Effector memory CD8-positive, alpha-beta T cell (primary cell): ENCODE measurements at regions not wholly inside any gene's neighbourhood (a gene's known extent, or its start where the extent isn't known, plus 50 kb on each side); places are given as distances from the start of the nearest gene placed in this dataset.
"Not testable (repeated sequence)": the region's sequence is repeated elsewhere in the genome, so short reads cannot be mapped to it uniquely, and the experiment has no call there.

Source experiments
- ATAC-seq: fragments of 150-1000 bp; cut with Tn5 transposase; replicated peaks from 2 replicates; pipeline ENCODE4 v1.10.0; 2021; ENCODE audit warnings: mild to moderate bottlenecking, moderate library complexity
- DNase-seq, 3 experiments: peaks; one replicate each; pipeline ENCODE4 v3.0.0; 2021
- H3K27ac Mint-ChIP-seq, 2 donors: one replicate each; pipeline ENCODE4 v1.8.0; 2022; ENCODE audit warnings: mild to moderate bottlenecking in 2 of 2, mixed read lengths in 2 of 2, moderate library complexity in 2 of 2
- H3K27me3 Mint-ChIP-seq, 2 donors: one replicate each; pipeline ENCODE4 v1.8.0; 2022; ENCODE audit warnings: mixed read lengths in 2 of 2
- H3K36me3 Mint-ChIP-seq: one replicate; pipeline ENCODE4 v1.8.0; 2022; ENCODE audit warnings: mild to moderate bottlenecking, moderate library complexity, mixed read lengths; ENCODE audit not compliant: insufficient read depth
- H3K4me1 Mint-ChIP-seq, 2 donors: one replicate each; pipeline ENCODE4 v1.8.0; 2022; ENCODE audit warnings: low read depth in 2 of 2, mixed read lengths in 2 of 2
- H3K4me3 Mint-ChIP-seq, 2 donors: one replicate each; pipeline ENCODE4 v1.8.0; 2022; ENCODE audit warnings: mild to moderate bottlenecking in 2 of 2, mixed read lengths in 2 of 2, moderate library complexity in 2 of 2
- H3K9me3 Mint-ChIP-seq, 2 donors: one replicate each; pipeline ENCODE4 v1.8.0; 2022; ENCODE audit warnings: mixed read lengths in 2 of 2

DNA sequence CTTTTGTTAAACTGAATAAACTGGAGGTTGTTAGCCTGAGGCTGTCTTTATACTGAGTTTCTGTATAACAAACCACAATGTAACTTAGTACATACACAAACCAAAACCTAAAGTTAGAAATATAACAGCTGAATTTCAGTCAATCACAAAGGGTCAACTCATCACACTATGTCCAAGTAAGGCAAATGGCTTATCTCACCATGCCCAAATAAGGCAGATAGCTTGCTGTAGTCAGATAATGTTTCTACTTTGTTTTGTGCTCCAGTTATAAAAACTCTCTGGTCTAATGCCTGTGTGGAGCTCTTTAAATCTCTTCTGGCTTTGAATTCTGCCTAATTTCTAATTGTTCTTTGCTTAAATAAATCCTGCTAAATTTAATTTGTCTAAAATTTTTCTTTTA, 1323.4 kb upstream of the ATXN8OS start:
- Mint-ChIP-seq H3K9me3 (peaks cover 0 to 1% of the 10 kb centered on the region in 2 donors), H3K4me1 (no peaks in the 10 kb centered on the region), H3K27me3 (no peaks in the 10 kb centered on the region), H3K4me3 (no peak overlapping the region), H3K36me3 (no peaks in the 10 kb centered on the region), H3K27ac (no peak overlapping the region)
- DNase-seq (no peak), ATAC-seq (no peak)

DNA sequence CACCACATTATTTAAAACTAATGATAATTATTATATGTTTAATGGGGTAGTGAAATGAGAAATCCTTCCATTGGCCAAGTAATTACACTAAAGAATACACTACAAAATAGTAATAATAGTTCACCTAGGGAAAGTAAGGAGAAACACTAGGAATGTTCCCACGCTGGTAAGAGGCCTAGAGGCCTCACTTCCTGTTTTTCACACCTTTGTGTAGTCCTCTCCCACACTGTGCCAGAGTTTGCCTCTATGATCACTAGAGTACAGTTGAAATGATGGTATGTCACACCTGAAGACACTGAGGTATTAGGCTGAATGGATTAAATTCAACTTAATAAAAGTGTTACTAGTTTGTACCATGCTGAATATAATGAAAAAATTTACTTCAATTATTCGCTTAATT, 1348.0 kb upstream of the ATXN8OS start:
- Mint-ChIP-seq H3K27me3 (no peaks in the 10 kb centered on the region), H3K4me3 (no peak overlapping the region), H3K9me3 (peaks cover 0 to 2% of the 10 kb centered on the region in 2 donors), H3K4me1 (no peaks in the 10 kb centered on the region), H3K27ac (no peak overlapping the region), H3K36me3 (peaks cover 2% of the 10 kb centered on the region)
- DNase-seq = no peak
- ATAC-seq = no peak

DNA sequence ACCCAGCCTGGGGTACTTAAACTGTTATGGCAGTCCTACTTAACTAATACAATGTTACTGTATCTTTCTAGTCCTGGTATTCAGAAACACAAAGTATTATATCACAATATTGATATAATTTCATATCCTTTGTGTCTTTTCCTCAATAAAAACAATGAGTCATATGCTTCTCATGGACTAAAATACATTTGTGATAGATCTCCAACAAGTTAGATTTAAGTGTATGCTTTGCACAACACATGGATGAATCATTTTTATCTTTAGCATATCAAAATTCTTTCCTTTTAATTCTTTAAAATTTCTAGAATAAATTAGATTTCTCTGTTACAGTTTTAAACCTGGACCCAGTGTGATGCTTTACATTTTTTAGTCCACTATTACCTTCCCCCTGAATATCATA, 1357.8 kb upstream of the ATXN8OS start:
- ATAC-seq (no peak), DNase-seq (no peak)
- Mint-ChIP-seq H3K36me3 (no peaks in the 10 kb centered on the region), H3K4me1 (no peaks in the 10 kb centered on the region), H3K27me3 (no peaks in the 10 kb centered on the region), H3K9me3 (peaks cover 7 to 19% of the 10 kb centered on the region in 2 donors), H3K4me3 (no peak overlapping the region), H3K27ac (no peak overlapping the region)

DNA sequence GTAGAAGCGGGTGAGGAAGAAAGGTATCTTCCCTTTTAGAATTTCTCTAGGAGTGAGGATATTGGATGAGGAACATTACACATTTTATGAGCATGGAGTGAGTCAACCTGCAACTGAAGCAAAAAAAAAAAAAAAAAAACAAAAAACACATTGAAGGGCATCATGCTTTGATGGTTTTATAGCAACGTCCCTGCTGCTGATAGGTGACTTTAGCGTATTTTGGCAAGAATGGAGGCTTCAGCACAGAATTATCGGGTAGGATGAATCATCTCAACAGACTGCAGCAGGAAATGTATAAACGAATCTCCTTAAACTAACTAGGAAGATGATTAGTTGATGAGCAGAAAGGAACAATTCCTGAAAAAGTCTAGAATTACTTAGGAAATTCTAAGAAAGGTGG, 1359.6 kb upstream of the ATXN8OS start:
- Mint-ChIP-seq H3K4me1 (no peaks in the 10 kb centered on the region), H3K36me3 (no peaks in the 10 kb centered on the region), H3K27me3 (no peaks in the 10 kb centered on the region), H3K4me3 (no peak overlapping the region), H3K27ac (no peak overlapping the region), H3K9me3 (peaks cover 6 to 11% of the 10 kb centered on the region in 2 donors)
- ATAC-seq (no peak), DNase-seq (no peak)

DNA sequence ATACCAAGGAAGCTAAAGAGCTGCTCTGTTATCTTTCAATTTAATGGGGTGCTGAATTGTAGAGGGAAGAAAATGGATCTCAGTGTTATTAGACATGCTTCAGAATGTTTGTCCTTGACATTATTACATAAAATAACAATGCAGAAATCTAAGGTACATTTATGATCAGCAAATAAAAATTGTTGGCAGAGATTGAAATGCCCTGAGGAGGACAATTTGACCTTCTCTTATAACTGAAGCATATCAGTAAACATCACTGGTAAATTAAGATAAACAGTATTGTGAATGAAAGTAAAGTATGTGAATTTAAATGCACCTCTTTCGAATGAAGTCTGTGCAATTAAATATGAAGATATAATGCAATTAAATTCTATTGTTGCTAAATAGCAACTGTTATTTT, 1362.1 kb upstream of the ATXN8OS start:
- H3K4me3 Mint-ChIP-seq = no peak overlapping the region
- no peak overlapping the region for H3K27ac Mint-ChIP-seq

DNA sequence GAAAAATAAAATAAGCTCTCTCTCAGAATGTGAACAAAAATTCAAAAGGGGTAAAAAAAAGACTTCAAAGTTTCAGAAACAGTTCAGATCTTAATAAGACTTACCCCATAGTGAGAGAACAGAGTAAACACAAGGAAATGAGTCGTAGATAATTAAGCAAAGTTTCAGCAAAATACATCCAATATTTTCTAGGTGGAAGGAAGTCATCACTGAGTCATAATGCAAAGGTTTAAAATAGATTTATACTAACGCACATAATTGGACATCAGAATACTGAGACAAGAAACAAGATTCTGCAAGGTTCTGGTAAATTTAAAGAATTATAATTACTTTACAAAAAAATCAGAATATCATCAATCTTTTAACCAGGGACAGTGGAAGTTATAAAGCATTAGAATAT, 1370.7 kb upstream of the ATXN8OS start:
- DNase-seq (no peak), ATAC-seq (no peak)
- Mint-ChIP-seq H3K4me3 (no peak overlapping the region), H3K4me1 (no peaks in the 10 kb centered on the region), H3K9me3 (peaks cover 0 to 1% of the 10 kb centered on the region in 2 donors), H3K27ac (no peak overlapping the region), H3K36me3 (no peaks in the 10 kb centered on the region), H3K27me3 (no peaks in the 10 kb centered on the region)

More for the DNA sequence above, 1362.1 kb upstream of the ATXN8OS start:
- H3K4me1 Mint-ChIP-seq = no peaks in the 10 kb centered on the region
- no peaks in the 10 kb centered on the region for H3K36me3 Mint-ChIP-seq
- DNase-seq = no peak
- H3K27me3 Mint-ChIP-seq = no peaks in the 10 kb centered on the region
- ATAC-seq = no peak
- peaks cover 6 to 7% of the 10 kb centered on the region in 2 donors for H3K9me3 Mint-ChIP-seq

DNA sequence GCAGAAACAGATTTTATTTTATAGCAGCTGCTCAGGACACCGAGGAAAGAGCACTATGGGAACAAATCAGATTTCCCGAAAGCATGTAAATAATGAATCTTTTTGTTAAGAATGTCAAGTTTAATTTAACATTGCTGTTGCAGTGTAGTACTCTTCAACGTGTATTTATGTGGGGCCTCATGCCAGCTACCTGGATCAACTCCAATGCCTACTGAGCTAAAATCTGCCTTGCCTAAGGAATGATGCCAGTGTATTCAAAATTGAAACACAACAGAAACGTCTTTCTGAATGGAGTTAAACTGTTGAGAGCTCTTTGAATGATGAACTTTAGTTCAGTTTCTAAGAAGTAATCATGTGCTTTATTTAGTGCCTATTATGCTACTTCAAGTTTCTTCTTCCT, 1379.8 kb upstream of the ATXN8OS start:
- no peaks in the 10 kb centered on the region for H3K4me1 Mint-ChIP-seq
- ATAC-seq (no peak), DNase-seq (no peak)
- H3K27me3 Mint-ChIP-seq = no peaks in the 10 kb centered on the region
- H3K36me3 Mint-ChIP-seq = no peaks in the 10 kb centered on the region
- H3K9me3 Mint-ChIP-seq = peaks cover 0 to 8% of the 10 kb centered on the region in 2 donors
- H3K4me3 Mint-ChIP-seq = no peak overlapping the region
- H3K27ac Mint-ChIP-seq = no peak overlapping the region

DNA sequence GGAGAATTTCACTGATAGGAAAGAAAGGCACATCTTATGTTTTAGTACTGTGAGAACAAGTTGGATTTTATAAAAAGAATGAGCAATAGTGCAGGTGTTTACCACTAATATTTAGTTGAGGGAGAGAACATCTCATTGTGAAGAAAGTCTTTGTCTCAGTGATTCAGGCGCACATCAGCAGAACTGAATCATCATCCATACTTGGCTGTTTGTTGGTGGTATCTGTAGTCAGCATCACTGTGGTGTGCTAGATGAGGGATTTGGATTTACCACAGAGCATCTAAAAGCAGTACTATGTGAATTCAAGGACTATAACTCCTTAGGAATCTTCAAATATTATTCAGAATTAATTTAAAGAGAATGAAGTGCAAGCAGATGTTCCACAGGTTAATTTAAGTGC, 1380.5 kb upstream of the ATXN8OS start:
- ATAC-seq (no peak), DNase-seq (no peak)
- no peak overlapping the region for H3K27ac Mint-ChIP-seq
- no peak overlapping the region for H3K4me3 Mint-ChIP-seq
- no peaks in the 10 kb centered on the region for H3K27me3 Mint-ChIP-seq
- no peaks in the 10 kb centered on the region for H3K36me3 Mint-ChIP-seq
- H3K9me3 Mint-ChIP-seq = peaks cover 0 to 8% of the 10 kb centered on the region in 2 donors
- H3K4me1 Mint-ChIP-seq = no peaks in the 10 kb centered on the region

DNA sequence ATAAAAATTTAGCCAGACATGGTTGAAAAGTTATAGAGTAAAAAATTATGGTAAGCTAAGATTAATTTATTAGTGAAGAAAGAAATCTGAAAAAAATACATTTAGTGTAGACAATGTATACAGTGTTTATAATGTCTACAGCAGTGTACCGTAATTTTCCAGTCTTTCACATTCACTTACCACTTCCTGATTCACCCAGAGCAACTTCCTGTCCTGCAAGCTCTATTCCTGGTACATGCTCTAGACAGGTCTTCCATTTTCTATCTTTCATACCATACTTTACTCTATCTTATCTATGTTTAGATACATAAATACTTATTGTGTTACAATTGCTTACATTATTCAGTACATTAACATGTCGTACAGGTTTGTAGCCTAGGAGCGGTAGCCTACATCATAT, 1387.8 kb upstream of the ATXN8OS start:
- H3K9me3 Mint-ChIP-seq = peaks cover 0 to 2% of the 10 kb centered on the region in 2 donors
- H3K36me3 Mint-ChIP-seq = no peaks in the 10 kb centered on the region
- H3K4me1 Mint-ChIP-seq = no peaks in the 10 kb centered on the region
- H3K27ac Mint-ChIP-seq = no peak overlapping the region
- H3K4me3 Mint-ChIP-seq = no peak overlapping the region
- no peak for ATAC-seq
- DNase-seq = no peak
- H3K27me3 Mint-ChIP-seq = no peaks in the 10 kb centered on the region

DNA sequence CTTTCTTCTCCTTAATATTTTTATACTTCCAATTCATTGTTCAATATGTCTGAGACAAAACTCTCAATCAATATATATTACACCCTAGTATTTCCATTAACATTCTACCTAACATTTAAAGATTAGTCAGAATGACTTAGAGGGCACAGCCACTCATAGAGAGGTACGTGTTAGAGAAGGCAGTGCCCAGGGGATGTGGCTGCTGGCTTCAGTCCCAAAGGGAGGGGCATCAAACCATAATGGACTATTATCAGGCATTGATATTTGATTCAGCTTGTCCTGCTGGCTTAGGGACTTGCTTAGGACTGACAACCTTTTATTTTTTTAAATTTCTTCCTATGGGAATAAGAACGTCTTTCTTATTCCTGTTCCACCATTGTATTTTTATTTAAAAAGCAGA, 1392.0 kb upstream of the ATXN8OS start:
- DNase-seq = no peak
- no peak overlapping the region for H3K4me3 Mint-ChIP-seq
- peaks cover 7 to 13% of the 10 kb centered on the region in 2 donors for H3K9me3 Mint-ChIP-seq
- H3K27ac Mint-ChIP-seq = no peak overlapping the region
- H3K36me3 Mint-ChIP-seq = no peaks in the 10 kb centered on the region
- H3K4me1 Mint-ChIP-seq = no peaks in the 10 kb centered on the region
- no peak for ATAC-seq
- no peaks in the 10 kb centered on the region for H3K27me3 Mint-ChIP-seq

DNA sequence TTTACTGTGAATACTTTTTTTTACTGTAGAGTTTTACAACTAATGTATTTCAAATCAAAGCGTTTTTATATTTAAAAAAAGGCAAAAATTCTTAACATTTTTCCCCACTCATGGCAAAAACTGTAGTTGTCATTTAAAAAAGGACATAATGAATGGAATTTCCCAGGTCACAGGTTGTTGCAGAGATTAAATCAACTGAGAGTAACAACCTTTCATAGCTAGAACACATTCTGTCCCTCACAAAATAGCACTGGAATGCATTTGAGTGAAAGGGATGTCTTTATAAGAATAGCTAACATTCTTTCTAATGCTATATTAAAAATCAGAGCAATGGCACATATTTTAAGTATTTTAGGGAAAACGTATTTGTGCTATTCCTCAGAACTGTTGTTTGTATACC, 1393.3 kb upstream of the ATXN8OS start:
- no peaks in the 10 kb centered on the region for H3K4me1 Mint-ChIP-seq
- DNase-seq = no peak
- H3K9me3 Mint-ChIP-seq = peaks cover 7 to 13% of the 10 kb centered on the region in 2 donors
- H3K27ac Mint-ChIP-seq = no peak overlapping the region
- no peaks in the 10 kb centered on the region for H3K36me3 Mint-ChIP-seq
- ATAC-seq = no peak
- H3K27me3 Mint-ChIP-seq = no peaks in the 10 kb centered on the region
- no peak overlapping the region for H3K4me3 Mint-ChIP-seq

DNA sequence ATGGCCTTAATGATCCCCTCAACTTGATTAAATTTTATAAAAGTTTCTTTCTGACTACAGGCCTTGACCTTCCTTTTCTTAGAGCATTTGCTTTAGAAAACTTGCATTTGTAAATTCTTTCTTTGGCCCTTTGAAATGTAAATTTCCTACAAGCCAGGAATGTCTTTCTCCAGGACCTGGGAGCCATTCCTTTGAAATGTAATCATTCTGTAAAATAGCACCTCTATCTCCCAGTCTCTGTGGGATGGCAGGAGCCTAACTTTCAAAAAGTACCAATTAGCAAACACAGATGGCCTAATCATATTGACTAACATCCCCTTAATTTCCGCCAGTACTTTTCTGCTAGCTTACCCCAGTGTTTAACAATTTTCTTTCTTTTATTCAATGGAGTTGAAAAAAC, 1394.2 kb upstream of the ATXN8OS start:
- Mint-ChIP-seq H3K27ac (no peak overlapping the region), H3K27me3 (no peaks in the 10 kb centered on the region), H3K9me3 (peaks cover 7 to 13% of the 10 kb centered on the region in 2 donors), H3K4me1 (no peaks in the 10 kb centered on the region), H3K4me3 (no peak overlapping the region), H3K36me3 (no peaks in the 10 kb centered on the region)
- DNase-seq = no peak
- ATAC-seq = no peak

DNA sequence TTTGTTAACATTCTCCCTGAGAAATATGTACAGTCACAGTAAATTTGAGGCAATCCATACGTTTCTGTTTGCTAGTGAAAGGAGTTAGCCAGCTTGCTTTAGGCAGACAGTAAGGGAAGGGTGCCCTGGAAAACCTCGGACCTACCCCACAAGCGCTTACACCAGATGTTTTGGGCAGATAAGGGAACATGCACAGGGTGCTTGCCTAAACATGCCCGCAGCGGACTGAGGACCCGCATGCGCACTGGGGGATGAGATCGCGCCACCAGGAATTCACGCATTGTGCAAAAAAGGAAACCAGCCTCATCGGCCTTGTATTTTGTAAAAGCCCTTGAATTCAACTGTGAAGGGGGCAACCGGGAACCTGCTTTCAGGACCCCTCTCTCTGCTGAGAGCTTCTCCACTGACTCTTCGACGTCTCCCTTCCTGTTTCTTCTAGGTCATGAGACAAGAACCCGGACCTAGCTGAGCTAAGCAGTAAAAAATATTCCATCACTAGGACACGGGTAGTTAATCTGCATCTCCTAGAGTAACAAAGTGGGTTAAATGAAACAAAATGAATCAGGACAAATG, 1399.2 kb upstream of the ATXN8OS start:
- H3K36me3 Mint-ChIP-seq = no peaks in the 10 kb centered on the region
- DNase-seq (no peak), ATAC-seq (no peak)
- H3K4me1 Mint-ChIP-seq = no peaks in the 10 kb centered on the region
- H3K27me3 Mint-ChIP-seq = no peaks in the 10 kb centered on the region
- H3K27ac Mint-ChIP-seq = no peak overlapping the region
- H3K9me3 Mint-ChIP-seq = peaks cover 10 to 19% of the 10 kb centered on the region in 2 donors
- no peak overlapping the region for H3K4me3 Mint-ChIP-seq

DNA sequence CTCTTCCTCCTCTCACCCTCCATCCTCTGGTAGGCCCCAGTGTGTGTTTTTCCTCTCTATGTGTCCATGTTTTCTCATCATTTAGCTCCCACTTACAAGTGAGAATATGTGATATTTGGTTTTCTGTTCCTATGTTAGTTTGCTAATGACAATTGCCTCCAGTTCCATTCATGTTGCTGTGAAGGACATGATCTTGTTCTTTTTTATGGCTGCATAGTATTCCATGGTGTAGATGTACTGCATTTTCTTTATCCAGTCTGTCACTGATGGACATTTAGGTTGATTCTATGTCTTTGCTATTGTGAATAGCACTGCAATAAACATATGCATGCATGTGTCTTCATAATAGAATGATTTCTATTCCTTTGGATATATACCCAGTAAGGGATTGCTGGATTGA, 1401.6 kb upstream of the ATXN8OS start:
- H3K36me3 Mint-ChIP-seq, H3K9me3 Mint-ChIP-seq, H3K27ac Mint-ChIP-seq, H3K4me3 Mint-ChIP-seq, ATAC-seq, H3K4me1 Mint-ChIP-seq, DNase-seq, H3K27me3 Mint-ChIP-seq: not testable (repeated sequence)

DNA sequence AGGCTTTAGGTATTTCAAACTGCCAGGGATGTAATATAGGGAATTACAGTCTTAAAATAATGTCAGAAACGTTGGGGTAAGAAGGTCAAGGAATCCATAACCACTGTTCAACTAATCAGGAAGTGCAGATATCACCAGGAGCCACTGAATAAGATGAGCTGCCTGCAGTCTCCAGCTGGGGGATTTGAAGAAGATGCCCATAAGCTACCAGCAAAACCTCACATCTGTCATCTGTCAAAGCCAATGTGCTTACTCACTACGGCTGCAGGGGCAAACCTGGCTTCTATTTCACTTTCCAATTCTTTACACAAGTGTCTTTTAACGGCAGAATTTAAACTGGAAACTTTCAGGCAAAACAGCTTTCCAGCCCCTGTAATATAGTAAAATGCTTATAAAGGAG, 1410.1 kb upstream of the ATXN8OS start:
- Mint-ChIP-seq H3K36me3 (no peaks in the 10 kb centered on the region), H3K4me3 (no peak overlapping the region), H3K27ac (no peak overlapping the region), H3K4me1 (no peaks in the 10 kb centered on the region), H3K9me3 (peaks cover 0 to 3% of the 10 kb centered on the region in 2 donors), H3K27me3 (no peaks in the 10 kb centered on the region)
- DNase-seq (no peak), ATAC-seq (no peak)
